Nucleus accumbens (tissue), 56 donors: ENCODE measurements at regions not wholly inside any gene's neighbourhood (a gene's known extent, or its start where the extent isn't known, plus 50 kb on each side); places are given as distances from the start of the nearest gene placed in this dataset.
"Not testable (repeated sequence)": the region's sequence is repeated elsewhere in the genome, so short reads cannot be mapped to it uniquely, and the experiment has no call there.

Experiments used
- DNase-seq, 56 donors: peaks; one replicate each; lab custom pipeline; 2025; lab: John Stamatoyannopoulos, UW

DNA sequence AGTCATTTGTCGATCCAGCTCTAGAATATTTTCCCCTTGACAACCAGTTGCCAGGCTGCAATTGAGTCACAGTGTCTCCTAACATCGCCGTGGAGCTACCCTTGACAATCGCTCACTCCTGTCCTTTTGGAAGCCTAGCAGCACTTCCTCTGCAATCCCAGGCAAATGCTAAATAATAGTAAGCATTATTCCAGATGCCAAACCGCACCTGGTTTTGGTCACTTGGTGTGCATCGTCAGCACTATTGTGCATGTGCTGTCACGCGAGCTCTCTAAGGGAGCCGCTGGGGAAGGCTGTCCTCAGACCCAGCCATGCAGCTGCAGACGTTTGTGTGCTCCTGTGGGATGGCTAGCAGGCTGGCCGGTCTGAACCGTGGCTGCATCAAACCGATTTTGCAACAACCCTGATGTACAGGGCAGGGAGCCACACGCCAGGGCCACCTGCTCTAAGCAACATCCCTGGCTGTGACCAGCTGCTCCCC, 549.5 kb upstream of the ID2 start:
- DNase-seq: peak in 6 of 56 donors; percentile 2 to 37 (median 10)

DNA sequence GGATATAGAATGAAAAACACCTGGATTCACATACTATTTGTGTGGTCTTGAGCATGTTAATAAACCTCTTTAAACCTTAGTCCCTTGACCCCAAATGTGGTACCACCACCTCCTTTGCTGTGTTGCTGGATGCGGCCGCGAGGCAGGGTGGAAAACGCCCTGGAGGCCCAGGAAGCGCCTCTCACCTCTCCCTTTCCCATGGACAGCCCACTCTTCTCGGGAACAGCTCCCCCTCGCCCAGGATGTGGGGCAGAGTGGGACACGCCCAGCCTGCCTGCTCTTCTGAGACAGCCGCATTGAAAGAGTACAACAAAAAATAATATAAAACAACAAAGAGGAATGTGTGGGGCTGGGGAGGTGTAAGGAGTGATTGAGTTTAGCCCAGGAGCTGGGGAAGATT, 549.0 kb upstream of the ID2 start:
- DNase-seq: no peak

DNA sequence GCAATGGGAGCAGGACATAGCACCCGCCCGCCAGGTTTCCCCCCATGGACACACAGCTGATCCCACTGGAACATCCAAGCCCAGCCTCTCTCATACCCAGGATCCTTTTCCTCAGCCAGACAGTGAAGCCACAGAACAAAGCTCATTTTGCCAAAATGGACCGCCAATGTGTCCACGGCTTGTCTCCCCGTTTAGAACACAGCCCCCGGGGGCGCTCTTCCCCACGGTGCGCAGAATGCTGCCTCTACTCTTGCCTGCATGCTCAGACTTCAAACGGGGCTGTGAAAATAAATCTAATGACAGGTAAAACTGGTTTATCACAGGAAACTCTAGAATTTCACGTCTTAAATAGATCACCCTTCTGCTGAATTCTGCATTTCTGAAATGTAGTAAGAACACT, 548.5 kb upstream of the ID2 start:
- no peak for DNase-seq

- DNase-seq: no peak
Observed at GRCh38 chr2:8133913-8134472, 547.9 kb upstream of the ID2 start.

- no peak for DNase-seq
Observed at GRCh38 chr2:8134473-8134932, 547.4 kb upstream of the ID2 start.

DNA sequence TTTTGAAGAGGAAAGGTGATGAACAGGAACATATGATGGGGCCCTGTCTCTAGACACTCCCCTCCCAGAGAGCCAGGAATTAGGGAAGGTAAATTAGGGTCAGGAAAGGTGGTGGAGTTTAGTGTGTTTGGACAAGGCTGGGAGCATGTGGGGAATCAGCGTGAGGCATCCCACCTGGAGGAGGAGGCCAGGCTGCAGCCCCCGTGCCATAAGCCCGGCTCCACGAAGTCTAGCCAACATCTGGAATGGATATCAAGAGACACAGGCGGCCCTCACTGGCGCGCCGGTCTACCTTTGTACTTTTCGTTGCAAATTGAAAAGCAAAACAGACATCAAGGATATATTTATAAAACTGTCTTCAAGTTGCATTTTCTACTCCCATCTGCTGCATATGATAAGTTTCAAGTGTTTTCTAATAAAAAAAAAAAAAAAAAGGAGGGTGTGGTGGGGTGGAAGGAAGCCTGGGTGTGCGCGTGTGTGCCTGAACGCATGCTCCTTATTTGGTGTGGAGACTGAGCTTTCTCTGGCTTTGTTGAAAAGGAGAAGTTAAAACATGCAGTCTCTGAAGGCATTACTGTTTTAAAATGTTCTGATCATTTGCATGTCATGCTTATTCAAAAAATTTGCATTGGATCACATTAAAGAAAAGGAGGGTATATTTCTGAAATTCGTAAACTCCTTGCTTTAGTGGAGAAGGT, 546.7 kb upstream of the ID2 start:
- no peak for DNase-seq

GRCh38 chr2:8137801-8138200, 544.1 kb upstream of the ID2 start:
- no peak for DNase-seq

DNA sequence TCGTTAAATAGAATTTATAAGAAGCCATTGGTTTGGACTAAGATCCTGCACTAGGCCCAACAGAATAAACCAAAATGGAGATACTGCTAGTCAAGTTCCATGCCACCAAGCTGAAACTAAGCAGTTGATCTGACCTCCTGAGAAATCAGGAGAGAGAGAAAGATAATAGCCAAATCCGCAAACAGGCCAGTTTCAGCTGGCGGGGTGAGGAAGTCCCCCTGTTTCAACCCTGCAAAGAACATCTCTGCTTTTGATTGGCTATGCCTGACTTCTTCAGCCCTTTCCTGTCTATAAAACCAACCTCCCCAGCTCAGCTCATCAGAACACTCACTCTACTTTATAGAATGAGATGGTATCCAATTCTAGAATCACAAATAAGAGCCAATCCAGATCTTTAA, 543.3 kb upstream of the ID2 start:
- no peak for DNase-seq

DNA sequence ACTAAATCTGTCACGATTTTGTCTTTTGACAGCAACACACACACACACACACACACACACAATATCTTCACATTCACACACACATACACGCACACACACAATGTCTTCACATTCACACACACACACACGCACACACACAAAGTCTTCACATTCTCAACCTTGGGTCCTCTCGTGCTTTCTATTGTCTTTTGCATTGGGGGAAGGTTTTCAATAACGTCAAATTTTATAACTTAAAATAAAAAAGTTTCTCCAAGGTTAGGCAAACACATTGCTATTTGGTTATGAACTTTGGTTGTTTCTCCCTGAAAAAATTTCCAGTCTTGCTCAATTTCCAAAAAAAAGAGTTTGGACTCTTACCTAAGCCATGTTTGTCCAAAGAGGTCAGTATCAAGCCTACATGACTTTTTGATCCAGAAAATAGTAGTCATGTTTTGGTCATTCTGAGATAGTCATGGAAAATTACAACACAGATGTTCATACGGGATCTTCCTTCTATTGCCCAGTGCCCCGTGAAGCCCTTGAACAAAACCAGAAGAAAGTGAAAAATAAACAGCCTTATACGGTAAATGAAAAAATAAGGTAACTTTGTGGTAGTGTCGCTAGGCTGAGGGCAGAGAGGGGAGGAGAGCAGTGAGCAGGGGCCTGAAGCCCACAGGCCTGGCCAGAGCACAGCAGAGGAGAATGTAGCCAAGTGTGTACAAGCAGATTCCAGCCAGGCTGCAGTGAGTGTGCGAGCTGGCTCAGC, 542.8 kb upstream of the ID2 start:
- peak in 2 of 56 donors; percentile 12 for DNase-seq

DNA sequence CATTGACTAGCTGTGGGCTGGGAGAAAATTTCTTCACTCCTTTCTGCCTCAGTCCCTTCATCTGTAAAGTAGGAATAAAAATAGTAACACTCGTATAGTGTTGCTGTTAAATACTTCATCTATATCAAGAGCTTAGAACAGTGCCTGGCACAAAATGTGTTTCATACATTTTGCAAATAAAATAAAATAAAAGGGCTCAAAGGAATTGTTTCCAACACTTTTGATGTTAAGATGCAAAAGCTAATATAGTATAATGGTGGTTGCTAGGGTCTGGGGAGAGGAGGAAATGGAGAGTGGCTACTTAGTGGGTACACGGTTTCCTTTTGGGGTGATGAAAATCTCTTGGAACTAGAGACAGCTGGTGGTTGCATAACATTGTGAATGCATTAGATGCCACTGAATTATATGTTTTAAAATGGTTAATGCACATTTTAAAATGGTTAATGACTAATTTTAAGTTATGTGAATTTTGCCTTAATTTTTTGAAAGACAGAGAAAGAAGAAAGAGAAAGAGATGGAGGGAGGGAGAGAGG, 542.1 kb upstream of the ID2 start:
- no peak for DNase-seq

GRCh38 chr2:8141079-8141707, 540.7 kb upstream of the ID2 start:
- no peak for DNase-seq

DNA sequence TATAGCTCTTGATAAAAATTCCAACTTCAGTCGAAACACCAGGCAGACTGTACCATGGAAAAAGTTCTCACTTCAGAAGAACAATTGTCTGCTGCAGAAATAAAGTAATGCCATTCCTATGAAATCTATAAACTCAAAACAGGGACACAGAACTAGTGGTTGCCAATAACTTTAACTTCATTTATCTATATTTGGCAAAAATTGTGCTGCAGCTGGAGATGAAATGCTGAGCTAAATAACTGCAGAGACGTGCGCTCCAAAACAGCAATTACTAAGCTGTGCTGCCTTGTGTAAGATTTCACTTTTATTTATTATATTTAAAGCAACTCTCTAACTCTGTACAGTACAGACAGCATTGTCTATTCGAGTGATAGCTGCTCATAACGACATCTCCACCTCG, 540.1 kb upstream of the ID2 start:
- no peak for DNase-seq

DNA sequence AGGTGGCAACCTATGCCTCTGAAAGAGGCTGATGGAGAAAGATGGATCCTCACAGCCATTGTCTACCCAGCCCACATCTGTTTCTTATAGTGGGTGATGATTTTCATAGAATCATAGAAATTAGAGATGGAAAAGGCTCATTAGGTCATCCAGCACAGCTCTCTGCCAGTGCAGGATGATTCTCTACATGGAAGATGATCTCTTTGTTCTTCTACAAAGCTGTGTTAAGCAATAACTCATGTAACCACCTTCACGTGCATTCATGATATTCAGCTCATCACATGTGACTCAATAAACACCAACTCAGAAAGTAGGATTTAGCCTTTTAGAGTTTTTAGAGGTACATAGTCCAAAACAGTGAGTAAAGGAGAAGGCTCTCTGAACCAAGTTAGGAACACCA, 539.4 kb upstream of the ID2 start:
- DNase-seq: no peak

DNA sequence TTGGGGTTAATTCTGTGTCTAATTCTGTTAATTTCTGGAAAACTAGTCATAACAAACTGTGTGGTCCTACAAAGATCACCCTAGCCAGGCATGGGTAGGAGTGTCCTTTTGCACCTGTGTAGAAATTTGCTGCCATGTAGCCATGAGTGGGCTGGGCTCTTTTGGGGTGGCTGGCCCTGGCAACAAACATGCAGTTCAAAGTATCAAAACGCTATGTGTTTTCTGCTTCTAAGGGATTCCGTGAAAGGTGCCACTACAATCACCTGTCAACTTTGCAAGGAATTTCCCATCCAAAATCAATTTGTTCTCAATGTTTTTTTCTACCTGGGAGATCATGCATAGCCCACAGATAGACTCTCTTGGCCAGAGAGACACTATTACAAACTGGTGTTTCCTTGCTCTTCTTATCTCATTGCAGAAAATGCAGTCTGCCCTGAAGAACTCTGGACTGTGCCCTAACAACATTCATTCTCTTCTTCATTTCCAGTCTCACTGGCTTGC, 537.7 kb upstream of the ID2 start:
- no peak for DNase-seq

- DNase-seq: no peak
Observed at GRCh38 chr2:8144785-8145184, 537.1 kb upstream of the ID2 start.

DNA sequence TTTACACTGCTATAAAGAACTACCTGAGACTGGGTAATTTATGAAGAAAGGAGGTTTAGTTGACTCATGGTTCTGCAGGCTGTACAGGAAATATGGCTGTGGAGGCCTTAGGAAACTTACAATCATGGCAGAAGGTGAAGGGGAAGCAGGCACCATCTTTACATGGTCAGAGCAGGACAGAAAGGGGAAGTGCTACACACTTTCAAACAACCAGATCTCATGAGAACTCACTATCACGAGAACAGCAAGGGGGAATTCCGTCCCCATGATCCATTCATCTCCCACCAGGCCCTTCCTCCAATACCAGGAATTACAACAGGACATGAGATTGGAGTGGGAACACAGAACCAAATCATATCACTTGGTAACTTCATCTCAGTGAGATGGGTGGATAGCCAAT, 536.5 kb upstream of the ID2 start:
- DNase-seq: not testable (repeated sequence)

DNA sequence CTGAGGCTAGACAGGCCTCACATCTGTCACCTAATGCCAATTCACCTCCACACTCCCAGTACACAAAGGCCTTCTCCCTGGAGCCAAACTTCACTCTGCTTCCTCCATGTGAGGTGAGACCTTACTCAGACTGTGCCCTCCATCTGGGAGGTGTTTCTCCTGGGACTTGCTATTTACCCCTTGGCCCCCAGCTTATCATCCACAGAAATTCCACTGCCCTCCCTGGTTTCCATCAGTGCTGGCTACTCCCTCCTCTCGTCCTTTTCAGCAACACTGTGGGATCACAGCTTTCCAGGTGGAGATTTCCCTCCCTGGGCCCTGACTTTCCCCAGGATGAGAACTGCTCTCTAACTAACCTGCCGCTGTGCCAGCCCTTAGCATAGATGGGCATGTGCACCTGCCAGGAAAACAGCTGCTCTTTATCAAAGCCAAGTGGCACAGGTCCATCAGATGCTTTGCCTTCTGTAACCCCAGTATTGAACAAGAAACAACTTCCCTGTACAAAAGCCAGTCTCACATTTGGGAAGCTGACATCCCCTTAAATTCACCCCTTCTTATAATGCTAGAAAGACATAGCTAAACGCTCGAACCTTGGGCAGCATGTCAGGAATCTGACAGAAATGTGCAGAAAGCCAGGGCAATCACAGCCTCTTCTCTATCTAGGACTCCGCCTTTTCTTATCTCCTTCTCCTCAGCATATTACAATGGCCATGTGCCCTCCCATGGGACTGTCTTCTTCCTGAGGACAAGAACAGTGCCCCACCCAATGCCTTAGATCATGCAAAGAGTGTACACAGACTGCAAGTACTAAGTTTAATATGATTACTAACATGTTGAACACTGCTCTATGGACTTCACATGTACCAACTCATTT, 535.5 kb upstream of the ID2 start:
- no peak for DNase-seq

- no peak for DNase-seq
Observed at GRCh38 chr2:8148260-8149006, 533.4 kb upstream of the ID2 start.

- no peak for DNase-seq
Observed at GRCh38 chr2:8149007-8149405, 532.9 kb upstream of the ID2 start.
